Posterior cingulate gyrus (tissue), 11 donors: ENCODE measurements at regions not wholly inside any gene's neighbourhood (a gene's known extent, or its start where the extent isn't known, plus 50 kb on each side); places are given as distances from the start of the nearest gene placed in this dataset.
A peak's percentile ranks its signal among the peaks of the same experiment; 100 is the strongest.
"Not testable (repeated sequence)": the region's sequence is repeated elsewhere in the genome, so short reads cannot be mapped to it uniquely, and the experiment has no call there.

Experiments
- DNase-seq, 10 donors: peaks; one replicate each; pipeline versions ENCODE4 v3.0.0 to v3.0.0-alpha.2; 2020 to 2021; ENCODE audit warnings: mixed read lengths in 3 of 10
- intact Hi-C: fragments of 100-400 bp; cut with DNase I; formaldehyde crosslinking; loops from one replicate; pipeline ENCODE4 v1.15.1; 2023

DNA sequence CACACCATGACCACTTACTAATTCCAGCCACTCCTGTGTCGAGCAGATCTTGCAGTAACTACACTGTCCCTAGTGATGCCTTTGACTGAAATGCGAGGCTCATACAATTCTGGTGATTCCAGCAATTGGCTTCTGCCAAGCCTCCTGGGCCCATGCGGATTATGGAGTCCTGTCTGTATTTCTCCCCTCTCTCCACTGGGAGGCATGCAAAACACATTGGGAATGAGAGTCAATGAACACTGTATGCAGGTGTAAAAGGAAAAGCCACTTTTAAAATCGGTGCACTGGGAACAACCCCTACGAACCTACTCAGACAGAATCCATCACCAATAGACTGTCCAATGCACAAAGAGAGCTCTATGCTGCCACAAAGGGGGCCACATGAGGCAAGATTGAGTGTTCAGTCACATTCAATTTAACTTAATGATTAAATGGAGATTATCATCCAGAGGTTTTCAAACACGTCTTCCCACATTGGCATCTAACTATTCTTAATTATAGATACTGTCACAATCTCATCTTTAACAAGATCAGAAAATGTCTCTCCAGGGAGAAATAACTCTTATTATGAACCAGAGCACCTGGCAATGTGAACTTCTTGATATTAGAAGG is 550.6 kb downstream of the GLRX3 start:
- intact Hi-C loops: no loop called here
- DNase-seq: no peak

DNA sequence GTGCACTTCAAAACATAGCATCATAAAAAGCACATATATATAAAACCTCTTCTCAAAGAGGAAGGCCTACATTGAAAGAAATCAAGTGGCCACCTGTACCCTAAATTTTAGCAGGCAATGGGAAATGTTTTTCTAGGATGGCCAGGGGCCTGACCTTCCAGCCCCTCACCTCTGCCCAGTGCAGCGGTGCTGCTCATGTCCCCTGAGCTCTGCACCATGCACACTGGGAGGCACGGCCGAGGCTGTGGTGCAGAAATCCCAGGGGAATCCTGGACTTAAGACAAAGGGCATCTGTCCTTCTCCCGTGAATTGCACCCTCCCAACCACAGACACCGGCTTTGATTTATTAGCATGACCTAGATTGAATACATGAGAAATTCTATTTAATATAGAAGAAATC is 551.4 kb downstream of the GLRX3 start:
- no peak for DNase-seq
- intact Hi-C loops: no loop called here

DNA sequence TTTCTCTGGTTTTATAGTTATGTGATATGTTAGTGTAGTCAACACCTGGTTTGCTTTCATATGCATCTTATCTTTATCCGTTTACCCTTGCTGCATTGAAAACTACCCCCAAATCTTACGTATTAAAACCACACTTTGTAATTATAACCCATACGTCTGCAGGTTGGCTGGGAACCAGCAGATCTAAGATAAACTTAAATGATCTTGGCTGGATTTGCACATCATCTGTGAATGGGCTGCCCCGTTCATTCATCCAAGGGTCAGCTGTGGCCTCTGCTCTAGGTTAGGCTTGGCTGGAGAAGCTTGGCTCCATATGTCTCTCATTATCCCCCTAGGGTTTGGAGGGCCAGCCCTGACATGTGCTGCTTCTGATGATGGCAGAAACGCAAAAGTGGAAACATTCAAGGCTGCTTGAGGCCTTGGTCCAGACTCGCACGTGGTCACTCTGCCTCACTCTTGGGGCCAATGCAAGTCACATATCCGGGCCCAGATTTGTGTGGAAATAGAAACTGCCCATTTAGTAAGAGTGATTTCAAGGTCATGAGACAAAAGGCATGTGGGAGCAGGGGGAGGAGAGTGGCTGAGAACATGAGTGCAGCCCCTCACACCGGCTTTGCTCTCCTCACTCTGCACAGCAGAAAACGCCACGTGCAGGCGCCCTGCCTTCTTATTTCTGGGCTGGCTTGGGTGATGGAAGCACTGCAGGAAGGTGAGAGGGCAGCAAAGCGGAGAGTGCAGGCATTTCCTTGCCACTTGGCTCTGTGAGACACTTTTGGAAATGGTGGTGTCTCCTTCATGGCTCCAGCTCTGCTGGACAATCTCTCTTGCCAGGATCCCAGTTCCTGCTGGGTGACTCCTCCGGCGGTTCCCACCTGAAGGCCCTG is 553.8 kb downstream of the GLRX3 start:
- DNase-seq: peak in 1 of 10 donors; percentile 50
- intact Hi-C loops: no loop called here

DNA sequence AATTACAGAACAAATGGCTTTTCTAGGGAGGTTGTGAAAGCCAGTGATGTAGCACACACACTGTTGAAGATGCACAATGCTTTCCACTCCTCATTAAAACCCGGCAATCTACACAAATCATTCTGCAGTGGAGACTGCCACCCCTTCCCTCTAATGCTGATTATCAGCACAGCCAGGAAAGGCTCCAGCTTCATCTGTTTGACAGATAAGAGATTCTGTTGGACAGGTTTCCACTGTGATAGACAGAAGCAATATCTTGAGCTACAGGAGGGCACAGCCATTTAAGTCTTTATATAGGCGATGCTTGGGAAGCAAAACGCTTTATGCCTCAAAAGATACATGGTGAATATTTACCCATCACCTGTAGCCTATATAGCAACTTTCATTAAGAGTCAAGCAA is 555.6 kb downstream of the GLRX3 start:
- no peak for DNase-seq
- intact Hi-C loops: no loop called here

DNA sequence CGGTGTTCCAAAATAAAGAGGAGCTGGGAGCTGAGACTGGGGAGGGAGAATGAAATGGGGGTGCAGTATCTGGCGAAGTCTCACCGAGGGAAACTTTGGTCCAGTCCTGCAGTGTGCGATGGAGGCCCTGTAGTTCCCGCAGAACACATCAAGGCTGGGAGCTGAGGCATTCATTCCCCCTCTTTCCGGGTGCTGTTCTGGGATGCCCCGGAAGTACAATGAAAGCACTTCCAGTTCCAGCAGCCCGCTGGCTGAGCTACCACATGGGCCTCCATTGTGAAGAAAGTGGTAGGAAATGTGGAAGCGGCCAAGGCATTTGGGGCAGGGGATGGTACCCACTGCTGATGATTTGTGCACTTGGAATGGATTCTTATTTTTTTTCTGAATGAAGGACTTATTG is 560.7 kb downstream of the GLRX3 start:
- intact Hi-C loops: no loop called here
- DNase-seq: no peak

DNA sequence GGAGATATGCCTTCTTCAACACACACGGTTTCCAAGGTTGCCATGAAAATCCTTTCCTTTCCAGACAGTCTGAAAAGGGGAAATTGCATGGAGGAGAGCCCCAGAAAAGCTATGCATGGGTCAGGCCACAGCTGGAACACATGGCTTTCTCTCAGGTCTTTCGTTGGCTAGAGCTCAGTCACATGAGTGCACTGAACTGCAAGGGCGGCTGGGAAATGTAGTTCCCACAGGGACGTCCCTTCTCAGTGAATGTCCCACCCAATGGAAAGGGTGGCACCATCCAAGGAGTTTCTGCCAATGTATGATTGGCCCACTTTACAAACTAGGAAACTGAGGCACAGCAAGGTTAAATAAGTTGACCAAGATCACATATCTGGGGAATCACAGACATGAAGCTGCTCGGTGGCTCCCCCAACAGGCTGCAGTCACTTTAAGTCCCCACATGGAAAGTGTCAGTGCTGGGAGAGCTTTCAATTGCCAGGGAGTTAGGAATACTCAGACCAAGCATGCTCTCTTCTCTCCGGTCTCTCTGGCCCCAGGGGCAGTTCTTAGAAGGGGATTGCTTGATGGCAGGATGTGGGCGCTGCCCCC is 571.3 kb downstream of the GLRX3 start:
- peak in 1 of 10 donors; percentile 43 for DNase-seq
- intact Hi-C loops: no loop called here

DNA sequence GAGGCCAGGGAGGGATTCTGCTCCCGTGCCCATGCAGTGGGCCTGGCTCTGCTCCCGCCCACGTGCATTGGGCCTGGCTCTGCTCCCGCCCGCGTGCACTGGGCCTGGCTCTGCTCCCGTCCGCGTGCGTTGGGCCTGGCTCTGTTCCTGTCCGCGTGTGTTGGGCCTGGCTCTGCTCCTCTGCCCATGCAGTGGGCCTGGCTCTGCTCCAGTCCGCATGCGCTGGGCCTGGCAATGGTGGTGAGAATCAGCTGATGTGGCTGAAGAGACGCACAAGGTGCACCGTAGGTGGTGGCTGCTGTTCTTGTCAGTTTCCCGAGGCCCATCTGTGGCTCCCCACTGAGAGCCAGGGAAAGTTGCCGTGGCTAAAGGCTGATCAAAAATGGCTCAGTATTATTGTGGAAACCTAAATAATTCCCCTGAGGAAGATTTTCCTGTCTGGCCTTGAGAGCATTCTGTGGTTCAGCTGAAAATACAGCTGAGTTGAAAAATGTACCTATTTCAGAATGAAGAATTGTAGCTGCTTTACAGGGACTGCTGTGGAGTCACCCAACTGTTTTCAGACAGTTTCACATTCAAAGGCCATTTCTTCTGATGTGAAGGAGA is 572.4 kb downstream of the GLRX3 start:
- DNase-seq: peak in 2 of 10 donors; percentile 18 to 85
- intact Hi-C loops: no loop called here

DNA sequence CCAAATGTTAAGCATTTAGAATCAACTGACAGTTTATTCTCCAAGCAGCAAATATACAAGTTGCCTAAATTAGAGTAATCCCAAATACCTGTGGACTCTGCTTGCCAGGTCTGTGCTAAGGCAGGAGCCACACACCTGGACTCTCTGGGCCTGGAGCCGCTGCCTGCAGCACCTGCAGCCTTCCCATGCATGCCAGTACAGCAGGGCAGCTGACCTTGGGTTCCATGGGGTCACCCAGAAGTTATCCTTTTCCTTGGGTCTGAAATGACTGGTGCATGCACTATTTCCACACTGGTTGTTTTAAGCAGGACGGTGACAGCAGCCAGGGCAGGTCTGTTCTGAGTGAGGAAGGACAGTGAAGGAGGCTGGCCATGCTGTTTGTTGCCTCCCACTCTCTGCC is 573.2 kb downstream of the GLRX3 start:
- intact Hi-C loops: no loop called here
- DNase-seq: no peak

DNA sequence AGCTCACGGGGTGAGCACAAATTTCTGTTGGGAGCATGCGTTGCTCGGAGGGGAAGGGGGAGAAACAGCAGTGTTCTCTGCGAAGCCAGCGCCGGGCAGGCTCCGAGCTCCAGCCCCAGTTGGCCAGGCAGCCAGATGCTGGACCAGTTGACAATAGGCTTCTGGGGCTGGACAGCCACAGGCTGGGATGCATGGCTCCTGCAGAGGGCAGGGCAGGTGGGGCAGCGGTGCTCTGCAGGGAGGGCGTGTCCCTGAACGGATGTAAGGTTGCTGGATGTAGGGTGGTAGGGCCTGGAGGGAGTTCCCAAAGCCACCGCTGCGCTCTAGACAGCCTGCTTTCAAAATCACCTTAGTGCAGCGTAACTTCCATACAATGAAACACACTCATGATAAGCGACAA is 574.9 kb downstream of the GLRX3 start:
- DNase-seq: peak in 1 of 10 donors; percentile 64
- intact Hi-C loops: no loop called here

DNA sequence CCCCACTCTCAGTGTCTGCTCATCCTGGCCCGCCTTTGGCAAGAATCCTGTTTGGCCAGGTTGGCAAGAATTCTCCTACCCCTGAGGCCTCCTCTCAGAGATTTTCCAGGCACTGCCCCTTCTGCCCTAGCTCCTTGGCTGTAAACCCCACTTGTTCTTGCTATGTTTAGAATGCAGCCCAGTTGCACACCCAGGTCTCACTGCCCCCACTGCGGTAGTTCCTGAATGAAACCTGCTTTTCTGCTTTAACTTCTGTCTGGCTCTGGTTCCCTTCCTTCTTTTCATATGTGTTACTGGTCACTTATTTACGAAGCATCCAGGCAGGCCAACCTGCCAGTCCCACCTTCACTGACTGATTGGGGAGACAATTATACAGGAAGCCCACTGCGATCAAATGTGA is 576.9 kb downstream of the GLRX3 start:
- DNase-seq: no peak
- intact Hi-C loops: no loop called here

DNA sequence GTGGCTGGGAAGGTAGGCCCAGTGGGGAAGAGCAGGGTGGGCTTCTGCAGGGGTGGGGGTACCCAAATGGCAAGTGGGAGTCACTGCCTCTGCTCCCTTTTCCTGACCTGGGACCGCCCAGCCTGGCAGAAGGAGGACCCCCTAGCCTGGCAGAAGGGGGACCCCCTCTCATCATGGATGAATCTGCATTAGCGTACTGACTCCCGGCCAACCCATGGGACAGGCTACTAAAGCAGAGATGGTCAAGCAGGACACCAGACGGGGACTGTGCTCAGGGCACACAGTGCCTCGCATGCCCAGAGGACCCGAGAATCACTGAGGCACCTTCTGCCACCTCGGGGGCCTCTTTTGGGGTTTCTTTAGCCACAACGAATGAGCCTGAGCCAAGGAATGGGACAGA is 577.5 kb downstream of the GLRX3 start:
- intact Hi-C loops: no loop called here
- DNase-seq: peak in 1 of 10 donors; percentile 63

DNA sequence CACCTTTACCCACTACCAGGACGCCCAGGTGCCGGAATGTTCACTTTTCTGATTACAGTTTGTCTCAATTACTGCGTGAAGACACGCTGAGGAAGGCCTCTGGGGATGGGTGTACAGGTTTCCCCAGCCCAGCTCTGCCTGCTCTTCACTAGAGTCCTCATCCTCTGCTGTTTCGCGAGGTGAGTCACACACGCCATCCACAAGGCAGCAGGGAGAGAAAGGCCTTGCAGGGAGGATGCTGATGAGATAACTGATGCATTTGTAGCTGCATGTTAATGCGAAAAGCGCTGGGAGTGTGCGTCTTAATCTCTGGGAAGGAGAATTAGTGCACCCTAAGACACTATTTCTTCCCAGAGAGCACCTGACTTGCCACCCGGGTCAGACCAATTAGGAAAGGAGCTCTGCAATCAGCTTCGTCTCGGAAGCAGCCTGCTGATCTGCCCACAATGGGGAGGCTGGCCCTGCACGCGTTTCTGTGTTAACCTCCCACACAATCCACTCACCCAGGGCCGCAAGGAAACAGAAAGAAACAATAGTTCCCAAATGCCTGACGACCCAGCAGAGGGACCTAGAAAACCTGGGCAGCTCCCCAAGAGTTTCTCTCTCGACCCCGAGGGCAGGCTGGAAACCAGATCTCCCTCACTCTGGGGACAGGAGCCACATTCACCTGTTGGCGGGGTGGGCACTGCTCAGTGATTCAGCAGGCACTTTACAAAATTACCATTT is 578.7 kb downstream of the GLRX3 start:
- peak in 2 of 10 donors; percentile 28 to 80 for DNase-seq
- intact Hi-C loops: no loop called here

DNA sequence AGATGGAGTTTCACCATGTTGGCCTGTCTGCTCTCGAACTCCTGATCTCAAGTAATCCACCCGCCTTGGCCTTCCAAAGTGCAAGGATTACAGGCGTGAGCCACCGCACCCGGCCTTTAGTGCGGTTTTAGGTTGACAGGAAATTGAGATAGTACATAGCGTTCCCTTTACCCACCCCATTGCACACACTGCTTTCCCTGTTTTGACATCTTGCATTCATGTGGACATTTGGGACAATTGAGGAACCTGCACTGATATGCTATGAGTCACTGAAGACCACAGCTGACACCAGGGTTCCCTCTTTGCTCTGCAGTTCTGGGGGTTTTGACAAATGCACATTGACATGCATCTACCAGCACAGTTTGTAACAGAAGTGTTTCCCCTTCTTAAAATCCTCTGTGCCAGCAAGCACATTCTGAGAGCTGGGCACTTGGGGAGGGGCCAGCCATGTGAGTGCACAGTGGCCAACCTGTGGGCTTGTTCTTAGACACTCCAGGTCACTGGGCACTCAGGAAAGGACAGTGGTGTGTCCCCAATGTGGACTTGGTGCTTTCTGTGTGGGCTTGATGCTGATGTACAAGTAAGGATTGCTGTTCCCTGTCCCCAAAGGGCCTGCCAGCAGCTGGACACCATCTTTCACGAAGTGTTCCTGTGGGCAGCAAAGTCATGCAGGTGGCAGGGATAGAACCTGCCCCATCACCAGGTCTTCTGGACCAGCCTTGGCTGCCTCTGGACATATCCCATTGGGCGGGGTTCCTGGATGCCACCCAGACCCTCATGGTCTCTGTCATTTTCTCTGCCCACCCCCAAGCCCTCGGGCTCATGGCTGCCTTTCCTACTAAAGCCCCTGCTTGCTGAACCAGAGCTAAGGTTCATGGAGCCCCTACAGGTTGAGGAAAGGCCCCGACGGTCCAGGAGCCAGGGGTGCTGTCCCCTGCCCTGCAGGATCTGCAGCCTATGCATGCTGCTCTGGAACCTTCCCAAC is 579.8 kb downstream of the GLRX3 start:
- peak in 1 of 10 donors; percentile 80 for DNase-seq
- intact Hi-C loops: no loop called here

DNA sequence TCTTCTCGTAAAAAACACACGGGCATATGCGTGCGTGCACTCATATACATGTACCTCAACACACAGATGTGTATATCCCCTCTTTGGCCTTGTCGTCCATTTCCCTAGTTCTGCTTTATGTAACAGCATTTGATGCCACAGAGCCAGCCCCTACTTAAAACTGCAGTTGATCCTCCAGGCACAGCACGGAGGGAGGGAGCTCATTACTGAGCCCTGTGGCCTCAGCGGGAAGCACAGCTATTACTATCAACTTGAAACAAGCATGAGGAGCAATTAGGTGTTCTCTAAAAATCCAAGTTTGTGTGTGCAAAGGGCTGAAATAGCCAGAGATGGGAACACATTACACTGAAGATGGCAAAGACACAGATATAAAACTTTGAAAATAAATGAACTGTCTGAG is 580.9 kb downstream of the GLRX3 start:
- DNase-seq: peak in 1 of 10 donors; percentile 86
- intact Hi-C loops: no loop called here

DNA sequence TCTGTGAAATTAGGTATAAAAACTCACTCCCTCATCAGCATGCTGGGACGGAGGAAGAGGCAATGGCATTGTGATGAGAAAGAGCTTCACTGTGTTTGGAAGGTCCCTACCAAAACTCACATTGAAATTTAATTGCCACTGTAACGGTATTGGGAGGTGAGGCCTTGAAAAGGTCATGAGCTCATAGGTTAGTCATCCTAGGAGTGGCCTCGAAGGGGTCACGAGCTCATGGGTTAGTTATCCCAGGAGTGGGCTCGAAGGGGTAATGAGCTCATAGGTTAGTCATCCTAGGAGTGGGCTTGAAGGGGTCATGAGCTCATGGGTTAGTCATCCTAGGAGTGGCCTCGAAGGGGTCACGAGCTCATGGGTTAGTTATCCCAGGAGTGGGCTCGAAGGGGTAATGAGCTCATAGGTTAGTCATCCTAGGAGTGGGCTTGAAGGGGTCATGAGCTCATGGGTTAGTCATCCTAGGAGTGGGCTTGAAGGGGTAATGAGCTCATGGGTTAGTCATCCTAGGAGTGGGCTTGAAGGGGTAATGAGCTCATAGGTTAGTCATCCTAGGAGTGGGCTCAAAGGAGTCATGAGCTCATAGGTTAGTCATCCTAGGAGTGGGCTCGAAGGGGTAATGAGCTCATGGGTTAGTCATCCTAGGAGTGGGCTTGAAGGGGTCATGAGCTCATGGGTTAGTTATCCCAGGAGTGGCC is 582.7 kb downstream of the GLRX3 start:
- intact Hi-C loops: not testable (repeated sequence)
- DNase-seq: peak in 1 of 10 donors; percentile 7

DNA sequence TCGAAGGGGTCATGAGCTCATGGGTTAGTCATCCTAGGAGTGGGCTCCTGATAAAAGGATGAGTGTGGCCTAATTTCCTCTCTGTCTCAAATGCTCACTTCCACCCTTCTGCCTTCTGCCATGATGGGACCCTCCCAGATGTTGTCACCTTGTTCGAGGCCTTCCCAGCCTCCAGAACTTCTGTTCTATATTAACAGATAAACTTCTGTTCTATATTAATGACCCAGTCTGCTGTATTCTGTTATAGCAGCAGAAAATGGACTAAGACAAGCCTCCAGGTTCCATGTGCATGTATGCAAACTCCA is 583.2 kb downstream of the GLRX3 start:
- intact Hi-C loops: no loop called here
- no peak for DNase-seq

DNA sequence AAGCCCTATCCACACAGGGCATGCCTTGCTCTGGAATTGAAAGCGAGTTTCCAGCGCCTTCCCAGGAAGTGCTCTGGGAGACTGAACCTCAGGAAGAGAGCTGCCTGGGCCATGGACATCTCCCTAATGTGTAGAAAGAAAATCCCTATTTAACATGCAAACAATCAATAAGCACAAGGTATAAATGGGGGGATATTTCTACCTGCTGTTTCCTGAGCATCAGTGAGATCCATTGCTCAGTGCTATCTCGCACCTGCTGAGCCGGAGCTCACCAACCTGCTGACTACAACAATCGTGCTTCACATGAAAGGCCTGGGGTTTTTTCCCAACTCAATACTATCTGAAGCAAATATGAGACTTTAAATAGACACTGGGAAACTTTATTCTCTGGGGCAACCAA is 584.0 kb downstream of the GLRX3 start:
- intact Hi-C loops: no loop called here
- DNase-seq: peak in 1 of 10 donors; percentile 1

DNA sequence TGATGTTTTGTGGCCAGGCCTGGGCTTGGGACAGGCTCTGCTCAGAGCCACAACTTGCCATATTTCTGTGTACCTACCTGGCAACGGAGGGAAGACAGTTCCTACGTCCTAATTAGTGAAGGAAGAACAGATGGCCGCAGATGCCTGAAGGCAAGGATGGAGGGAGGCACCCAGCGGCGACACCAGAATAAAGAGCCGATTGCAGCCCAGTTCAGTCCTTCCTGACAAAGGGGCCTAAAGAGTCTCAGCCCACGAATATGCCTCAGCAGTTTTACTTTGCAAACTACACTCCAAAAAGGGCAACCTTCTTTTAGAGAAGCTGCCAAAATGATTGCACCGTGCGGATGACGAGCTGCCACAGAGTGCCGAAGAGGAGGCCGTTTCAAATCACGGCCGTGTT is 585.8 kb downstream of the GLRX3 start:
- peak in 1 of 10 donors; percentile 77 for DNase-seq
- intact Hi-C loops: no loop called here

DNA sequence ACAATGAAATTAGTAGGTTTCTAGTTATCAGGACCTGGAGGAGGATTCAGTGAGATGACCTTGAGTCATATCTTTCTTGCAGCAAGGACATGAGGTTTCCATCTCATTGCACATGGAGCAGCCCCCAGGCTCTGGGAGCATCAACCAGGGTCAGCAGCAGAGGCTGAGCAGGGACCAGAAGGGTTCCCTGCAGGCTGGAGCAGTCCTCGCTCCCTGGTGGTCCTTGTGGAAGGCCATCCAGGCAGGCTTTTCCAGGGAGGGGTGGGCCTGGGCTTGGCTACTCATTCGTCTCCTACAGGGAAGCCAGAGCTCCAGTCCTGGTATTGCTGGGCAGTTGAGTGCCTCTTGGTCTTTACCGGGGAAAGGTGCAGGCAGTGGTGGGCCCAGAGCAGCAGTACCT is 587.5 kb downstream of the GLRX3 start:
- intact Hi-C loops: no loop called here
- peak in 2 of 10 donors; percentile 43 to 75 for DNase-seq
